Activated B cell treated with CpG ODN at 0.5 μM for 24 hours (primary cell): ENCODE measurements at regions not wholly inside any gene's neighbourhood (a gene's known extent, or its start where the extent isn't known, plus 50 kb on each side); places are given as distances from the start of the nearest gene placed in this dataset.

Experiments used
- ATAC-seq: fragments of 200-7000 bp; cut with Tn5 transposase; one replicate; pipeline ENCODE4 v1.10.0; 2021; ENCODE audit warnings: low read depth, mild to moderate bottlenecking, moderate library complexity
- CTCF ChIA-PET: fragments of 350-600 bp; sonication (Branson Sonifier 250); formaldehyde crosslinking; loops from one replicate; lab custom pipeline; 2021; ENCODE audit warnings: antibody characterized with exemption; lab: Charles Lee
- POLR2A ChIA-PET: fragments of 350-600 bp; sonication (Branson Sonifier 250); formaldehyde crosslinking; loops from one replicate; lab custom pipeline; 2021; ENCODE audit warnings: antibody characterized with exemption; lab: Charles Lee
- DNase-seq: peaks from one replicate; pipeline ENCODE4 v3.0.0; 2022
- H3K27ac Mint-ChIP-seq: one replicate; pipeline ENCODE4 v1.8.0; 2020; ENCODE audit warnings: mixed read lengths
- H3K27me3 Mint-ChIP-seq: one replicate; pipeline ENCODE4 v1.8.0; 2021; ENCODE audit warnings: mixed read lengths
- H3K36me3 Mint-ChIP-seq: one replicate; pipeline ENCODE4 v1.8.0; 2021; ENCODE audit warnings: low read depth, mixed read lengths
- H3K4me1 Mint-ChIP-seq: one replicate; pipeline ENCODE4 v1.8.0; 2021; ENCODE audit warnings: mixed read lengths
- H3K4me3 Mint-ChIP-seq: one replicate; pipeline ENCODE4 v1.8.0; 2020; ENCODE audit warnings: mild to moderate bottlenecking, mixed read lengths
- H3K9me3 Mint-ChIP-seq: one replicate; pipeline ENCODE4 v1.8.0; 2020; ENCODE audit warnings: mixed read lengths
- CTCF ChIP-seq: fragments of 200-600 bp; IDR thresholded peaks from one replicate; pipeline ENCODE4 v1.8.0; 2022; ENCODE audit warnings: antibody characterized with exemption, mild to moderate bottlenecking
- intact Hi-C: fragments of 100-400 bp; cut with micrococcal nuclease; formaldehyde crosslinking; loops from one replicate; pipeline ENCODE4 v1.15.1; 2024

- H3K27me3 Mint-ChIP-seq = no peaks in the 10 kb centered on the region
These were observed 412.5 kb upstream of the SEMA3C start for GRCh38 chr7:81331061-81332018.

GRCh38 chr7:81330108-81330507 is 411.3 kb upstream of the SEMA3C start:
- H3K9me3 Mint-ChIP-seq = no peaks in the 10 kb centered on the region
- CTCF ChIA-PET = no interaction called here
- intact Hi-C loops = no loop called here

More at GRCh38 chr7:81331061-81332018, 412.5 kb upstream of the SEMA3C start:
- Mint-ChIP-seq H3K9me3 (no peaks in the 10 kb centered on the region), H3K36me3 (no peaks in the 10 kb centered on the region), H3K4me1 (no peaks in the 10 kb centered on the region), H3K27ac (no peak overlapping the region), H3K4me3 (no peak overlapping the region)
- POLR2A ChIA-PET = no interaction called here
- no peak for DNase-seq
- intact Hi-C loops = no loop called here
- ATAC-seq = no peak
- CTCF ChIA-PET = no interaction called here
- no peak for TF ChIP-seq CTCF

GRCh38 chr7:81327468-81328266 is 408.8 kb upstream of the SEMA3C start:
- no peak for TF ChIP-seq CTCF
- POLR2A ChIA-PET = no interaction called here

More at GRCh38 chr7:81330108-81330507, 411.3 kb upstream of the SEMA3C start:
- ATAC-seq = no peak
- DNase-seq = no peak
- no peaks in the 10 kb centered on the region for H3K4me1 Mint-ChIP-seq
- no peaks in the 10 kb centered on the region for H3K27me3 Mint-ChIP-seq
- no peak overlapping the region for H3K4me3 Mint-ChIP-seq
- H3K27ac Mint-ChIP-seq = no peak overlapping the region
- POLR2A ChIA-PET = no interaction called here
- no peaks in the 10 kb centered on the region for H3K36me3 Mint-ChIP-seq
- TF ChIP-seq CTCF = no peak

GRCh38 chr7:81321949-81322348 is 403.1 kb upstream of the SEMA3C start:
- Mint-ChIP-seq H3K9me3 (no peaks in the 10 kb centered on the region), H3K27ac (no peak overlapping the region), H3K4me3 (no peak overlapping the region), H3K36me3 (no peaks in the 10 kb centered on the region), H3K27me3 (no peaks in the 10 kb centered on the region), H3K4me1 (no peaks in the 10 kb centered on the region)
- CTCF ChIA-PET = no interaction called here
- ATAC-seq = no peak
- intact Hi-C loops = no loop called here
- DNase-seq = no peak
- POLR2A ChIA-PET = no interaction called here
- no peak for TF ChIP-seq CTCF

More at GRCh38 chr7:81327468-81328266, 408.8 kb upstream of the SEMA3C start:
- H3K27me3 Mint-ChIP-seq = no peaks in the 10 kb centered on the region
- no peak for ATAC-seq
- DNase-seq = no peak
- intact Hi-C loops = no loop called here
- H3K4me3 Mint-ChIP-seq = no peak overlapping the region
- H3K27ac Mint-ChIP-seq = no peak overlapping the region
- CTCF ChIA-PET = no interaction called here
- H3K4me1 Mint-ChIP-seq = no peaks in the 10 kb centered on the region
- H3K36me3 Mint-ChIP-seq = no peaks in the 10 kb centered on the region
- no peaks in the 10 kb centered on the region for H3K9me3 Mint-ChIP-seq

- ChIA-PET POLR2A (no interaction called here), CTCF (no interaction called here)
- no peaks in the 10 kb centered on the region for H3K36me3 Mint-ChIP-seq
- H3K9me3 Mint-ChIP-seq = no peaks in the 10 kb centered on the region
- no peak for TF ChIP-seq CTCF
- ATAC-seq (no peak), DNase-seq (no peak)
- H3K27me3 Mint-ChIP-seq = no peaks in the 10 kb centered on the region
- no peak overlapping the region for H3K27ac Mint-ChIP-seq
- no peaks in the 10 kb centered on the region for H3K4me1 Mint-ChIP-seq
- intact Hi-C loops = no loop called here
- no peak overlapping the region for H3K4me3 Mint-ChIP-seq
These were observed 398.9 kb upstream of the SEMA3C start for GRCh38 chr7:81317741-81318140.
